HG03571 (cell line): ENCODE measurements at regions not wholly inside any gene's neighbourhood (a gene's known extent, or its start where the extent isn't known, plus 50 kb on each side); places are given as distances from the start of the nearest gene placed in this dataset.
A peak's percentile ranks its signal among the peaks of the same experiment; 100 is the strongest.

Experiments used
- ATAC-seq: cut with Tn5 transposase; IDR thresholded peaks from one replicate; pipeline ENCODE4 v1.9.1; 2021; ENCODE audit not compliant: unreplicated experiment

- peak; percentile 81 for ATAC-seq
Observed at GRCh38 chr2:162890690-162891311, 52.2 kb upstream of the KCNH7 start.

- ATAC-seq, result no peak
Observed at GRCh38 chr2:162888652-162889051, 50.1 kb upstream of the KCNH7 start.
